HEK293 (cell line): ENCODE measurements at regions not wholly inside any gene's neighbourhood (a gene's known extent, or its start where the extent isn't known, plus 50 kb on each side); places are given as distances from the start of the nearest gene placed in this dataset.
A peak's percentile ranks its signal among the peaks of the same experiment; 100 is the strongest.

Experiments
- CTCF ChIA-PET: fragments of 350-600 bp; formaldehyde crosslinking; extraction: SDS; loops from one replicate; lab custom pipeline; 2021; ENCODE audit warnings: antibody characterized with exemption; lab: Yijun Ruan, JAX
- POLR2A ChIA-PET: fragments of 300-600 bp; formaldehyde crosslinking; extraction: SDS; loops from one replicate; lab custom pipeline; 2020; ENCODE audit warnings: antibody characterized with exemption, inconsistent platforms; lab: Yijun Ruan, JAX
- H3K27ac ChIP-seq: fragments of 200-500 bp; sonication (Bioruptor generic); 2 replicates; pipeline ENCODE4 v1.5.1; 2014; ENCODE audit warnings: low read depth, low read length, control low read depth, inconsistent platforms; ENCODE audit errors: extremely low read depth
- H3K36me3 ChIP-seq, 2 experiments: fragments of 200-500 bp in 1 of 2; sonication (Bioruptor generic) in 1 of 2; 1 replicate in 1 of 2; 2 replicates in 1 of 2; pipeline ENCODE4 v1.5.1; 2014 to 2017; ENCODE audit warnings: inconsistent platforms in 2 of 2, low read length in 2 of 2; ENCODE audit not compliant: control insufficient read depth in 2 of 2, insufficient read depth in 1 of 2
- H3K4me1 ChIP-seq: fragments of 200-500 bp; sonication (Bioruptor generic); 2 replicates; pipeline ENCODE4 v1.5.1; 2014; ENCODE audit warnings: mild to moderate bottlenecking, low read length, inconsistent platforms; ENCODE audit not compliant: control insufficient read depth, insufficient read depth
- H3K4me3 ChIP-seq: 2 replicates; pipeline ENCODE4 v1.5.1; 2011; ENCODE audit warnings: low read depth, mild to moderate bottlenecking, control low read depth, low read length, moderate library complexity
- H3K9me3 ChIP-seq: fragments of 200-500 bp; sonication (Bioruptor generic); 2 replicates; pipeline ENCODE4 v1.5.1; 2014; ENCODE audit warnings: low read depth, low read length, inconsistent platforms; ENCODE audit not compliant: control insufficient read depth, insufficient read depth
- KLF16 ChIP-seq: fragments of 450-650 bp; formaldehyde crosslinking; IDR thresholded peaks from 2 replicates; pipeline ENCODE4 v1.5.1; 2017; ENCODE audit warnings: missing biosample characterization, missing genetic modification characterization
- OSR2 ChIP-seq: fragments of 450-650 bp; formaldehyde crosslinking; IDR thresholded peaks from 2 replicates; pipeline ENCODE4 v1.5.1; 2016; ENCODE audit warnings: missing biosample characterization, missing genetic modification characterization
- PRDM10 ChIP-seq: fragments of 450-650 bp; formaldehyde crosslinking; IDR thresholded peaks from 2 replicates; pipeline ENCODE4 v1.5.1; 2016; ENCODE audit warnings: missing biosample characterization, missing genetic modification characterization
- ZBTB11 ChIP-seq: fragments of 450-650 bp; formaldehyde crosslinking; conservative IDR thresholded peaks from 2 replicates; pipeline ENCODE4 v1.5.1; 2016; ENCODE audit warnings: low read depth, missing biosample characterization, missing genetic modification characterization
- ZBTB44 ChIP-seq: fragments of 450-650 bp; IDR thresholded peaks from 2 replicates; pipeline ENCODE4 v1.5.1; 2018; ENCODE audit warnings: missing biosample characterization, mild to moderate bottlenecking, missing genetic modification characterization
- ZBTB6 ChIP-seq: fragments of 450-650 bp; formaldehyde crosslinking; IDR thresholded peaks from 2 replicates; pipeline ENCODE4 v1.5.1; 2017; ENCODE audit warnings: missing biosample characterization, missing genetic modification characterization
- ZNF138 ChIP-seq: fragments of 450-650 bp; formaldehyde crosslinking; IDR thresholded peaks from 2 replicates; pipeline ENCODE4 v1.5.1; 2016; ENCODE audit warnings: missing biosample characterization, missing genetic modification characterization, borderline replicate concordance
- ZNF239 ChIP-seq: fragments of 450-650 bp; formaldehyde crosslinking; IDR thresholded peaks from 2 replicates; pipeline ENCODE4 v1.5.1; 2016; ENCODE audit warnings: missing biosample characterization, missing genetic modification characterization
- ZNF501 ChIP-seq: fragments of 450-650 bp; formaldehyde crosslinking; IDR thresholded peaks from 2 replicates; pipeline ENCODE4 v1.5.1; 2016; ENCODE audit warnings: missing biosample characterization, missing genetic modification characterization
- ZNF549 ChIP-seq: fragments of 450-650 bp; IDR thresholded peaks from 2 replicates; pipeline ENCODE4 v1.5.1; 2018; ENCODE audit warnings: missing biosample characterization, missing genetic modification characterization, mild to moderate bottlenecking, inconsistent platforms, moderate library complexity
- ZNF555 ChIP-seq: fragments of 450-650 bp; formaldehyde crosslinking; conservative IDR thresholded peaks from 2 replicates; pipeline ENCODE4 v1.5.1; 2017; ENCODE audit warnings: missing biosample characterization, mild to moderate bottlenecking, missing genetic modification characterization, inconsistent platforms
- ZNF585B ChIP-seq: fragments of 450-650 bp; formaldehyde crosslinking; IDR thresholded peaks from 2 replicates; pipeline ENCODE4 v1.5.1; 2016; ENCODE audit warnings: missing biosample characterization, missing genetic modification characterization
- ZNF776 ChIP-seq: fragments of 450-650 bp; formaldehyde crosslinking; IDR thresholded peaks from 2 replicates; pipeline ENCODE4 v1.5.0; 2017; ENCODE audit warnings: missing biosample characterization, missing genetic modification characterization, borderline replicate concordance
- ZNF791 ChIP-seq: fragments of 450-650 bp; formaldehyde crosslinking; IDR thresholded peaks from 2 replicates; pipeline ENCODE4 v1.5.1; 2016; ENCODE audit warnings: missing biosample characterization, missing genetic modification characterization
- TF ChIP-seq, protein P1 (sequence below): fragments of 450-650 bp; formaldehyde crosslinking; IDR thresholded peaks from 2 replicates; pipeline ENCODE4 v1.5.1; 2016; ENCODE audit warnings: missing biosample characterization, missing genetic modification characterization

GRCh38 chr1:233479110-233479890 lies 134.6 kb upstream of the KCNK1 start (continued):
- TF ChIP-seq PRDM10 (no peak), ZNF791 (tag by site-specific recombination) (no peak), ZNF501 (tag by site-specific recombination) (no peak), ZBTB6 (tag by site-specific recombination) (no peak), KLF16 (tag by site-specific recombination) (no peak)

DNA sequence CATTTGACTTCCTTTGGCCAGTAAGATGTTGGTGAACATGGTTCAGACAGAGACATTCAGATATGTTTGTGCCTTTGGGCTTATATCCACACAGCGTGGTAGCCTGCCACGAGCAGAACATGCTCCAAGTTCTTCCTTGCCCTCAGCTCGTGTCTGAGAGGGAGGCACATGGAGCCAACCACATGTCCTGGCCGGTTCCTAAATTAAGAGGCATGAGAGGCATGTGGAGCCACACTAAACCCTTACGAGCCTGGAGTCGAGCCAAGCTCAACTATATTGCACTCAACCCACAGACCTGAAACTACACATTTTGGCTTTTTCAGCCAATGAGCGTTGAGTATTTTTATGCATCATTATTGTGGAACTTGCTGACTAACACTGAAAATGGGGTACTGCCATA lies 133.7 kb upstream of the KCNK1 start:
- ChIA-PET CTCF (interaction anchor here (0.6 to 1.4 kb wide), 2 partner anchors 38 to 306 kb away, joined by 3 to 5 read pairs; no protein-coding TSS in a partner anchor), POLR2A (no interaction called here)
- Histone ChIP-seq H3K27ac (no peak overlapping the region), H3K36me3 (no peaks in the 10 kb centered on the region), H3K4me1 (no peaks in the 10 kb centered on the region), H3K9me3 (no peaks in the 10 kb centered on the region), H3K4me3 (no peak overlapping the region)
- no peak for TF ChIP-seq ZNF138 (tag by site-specific recombination)
- TF ChIP-seq OSR2 (tag by site-specific recombination) = no peak
- TF ChIP-seq ZNF549 (tag by site-specific recombination) = 0 out of 2 replicates have a peak, but pooled peaks have one; percentile 16
- no peak for TF ChIP-seq ZNF776 (tag by site-specific recombination)
- TF ChIP-seq ZBTB44 (tag by site-specific recombination) = no peak

DNA sequence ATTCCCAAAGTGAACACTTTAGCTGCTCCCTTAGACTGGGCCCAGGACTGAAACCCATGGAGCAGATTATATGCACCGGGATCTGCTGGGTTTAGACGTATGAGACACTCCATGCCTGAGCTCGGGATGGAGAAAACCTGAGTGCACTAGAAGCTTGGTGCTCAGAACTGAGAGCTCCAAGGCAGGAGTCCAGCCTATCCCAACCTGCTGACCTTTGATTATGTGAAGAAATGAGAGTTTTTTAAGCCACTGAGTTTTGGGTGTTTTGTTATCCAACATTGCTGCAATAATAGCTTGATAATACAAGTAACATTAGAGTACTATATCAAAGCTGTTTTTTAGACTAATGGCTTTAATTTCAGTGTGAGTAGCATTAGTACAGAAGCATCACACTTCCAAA lies 131.5 kb upstream of the KCNK1 start:
- Histone ChIP-seq H3K9me3 (no peaks in the 10 kb centered on the region), H3K27ac (no peak overlapping the region), H3K4me3 (no peak overlapping the region), H3K36me3 (no peaks in the 10 kb centered on the region), H3K4me1 (no peaks in the 10 kb centered on the region)
- TF ChIP-seq ZNF239 (tag by site-specific recombination) = no peak
- no peak for TF ChIP-seq ZBTB11 (tag by site-specific recombination)
- TF ChIP-seq, protein P1, sequence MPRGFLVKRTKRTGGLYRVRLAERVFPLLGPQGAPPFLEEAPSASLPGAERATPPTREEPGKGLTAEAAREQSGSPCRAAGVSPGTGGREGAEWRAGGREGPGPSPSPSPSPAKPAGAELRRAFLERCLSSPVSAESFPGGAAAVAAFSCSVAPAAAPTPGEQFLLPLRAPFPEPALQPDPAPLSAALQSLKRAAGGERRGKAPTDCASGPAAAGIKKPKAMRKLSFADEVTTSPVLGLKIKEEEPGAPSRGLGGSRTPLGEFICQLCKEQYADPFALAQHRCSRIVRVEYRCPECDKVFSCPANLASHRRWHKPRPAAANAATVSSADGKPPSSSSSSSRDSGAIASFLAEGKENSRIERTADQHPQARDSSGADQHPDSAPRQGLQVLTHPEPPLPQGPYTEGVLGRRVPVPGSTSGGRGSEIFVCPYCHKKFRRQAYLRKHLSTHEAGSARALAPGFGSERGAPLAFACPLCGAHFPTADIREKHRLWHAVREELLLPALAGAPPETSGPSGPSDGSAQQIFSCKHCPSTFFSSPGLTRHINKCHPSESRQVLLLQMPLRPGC = no peak
- TF ChIP-seq ZNF585B (tag by site-specific recombination) = no peak
- no peak for TF ChIP-seq ZNF555
- ChIA-PET POLR2A (no interaction called here), CTCF (interaction anchor here (0.7 to 1.1 kb wide), 2 partner anchors 36 to 41 kb away, joined by 3 read pairs; no protein-coding TSS in a partner anchor)
